Astrocyte (in vitro differentiated cells and primary cell): ENCODE measurements at regions not wholly inside any gene's neighbourhood (a gene's known extent, or its start where the extent isn't known, plus 50 kb on each side); places are given as distances from the start of the nearest gene placed in this dataset.
"Not testable (repeated sequence)": the region's sequence is repeated elsewhere in the genome, so short reads cannot be mapped to it uniquely, and the experiment has no call there.

Source experiments
- DNase-seq: peaks from one replicate; pipeline ENCODE4 v3.0.0-alpha.2; 2010; ENCODE audit warnings: low read depth
- FAIRE-seq: peaks from 2 replicates; lab custom pipeline; 2011; peaks lifted over from hg19 to GRCh38; lab: Jason Lieb, UNC
- H2AFZ ChIP-seq: 2 replicates; pipeline ENCODE4 v1.6.0; 2012; ENCODE audit warnings: low read depth, low read length, inconsistent platforms
- H3K27ac ChIP-seq: 2 replicates; pipeline ENCODE4 v1.5.1; 2011; ENCODE audit warnings: low read depth, low read length, inconsistent platforms
- H3K27me3 ChIP-seq: 2 replicates; pipeline ENCODE4 v1.6.0; 2011; ENCODE audit warnings: low read length, inconsistent platforms; ENCODE audit not compliant: insufficient read depth
- H3K36me3 ChIP-seq: 2 replicates; pipeline ENCODE4 v1.5.1; 2011; ENCODE audit warnings: low read length, inconsistent platforms; ENCODE audit not compliant: insufficient read depth
- H3K4me1 ChIP-seq: 2 replicates; pipeline ENCODE4 v1.5.1; 2011; ENCODE audit warnings: low read length, inconsistent platforms; ENCODE audit not compliant: insufficient read depth
- H3K4me2 ChIP-seq: 2 replicates; pipeline ENCODE4 v1.6.0; 2012; ENCODE audit warnings: low read length, inconsistent platforms
- H3K4me3 ChIP-seq: 2 replicates; pipeline ENCODE4 v1.5.1; 2011; ENCODE audit warnings: low read depth, mild to moderate bottlenecking, low read length, inconsistent platforms; ENCODE audit not compliant: insufficient read depth
- H3K79me2 ChIP-seq: 2 replicates; pipeline ENCODE4 v1.6.0; 2012; ENCODE audit warnings: mild to moderate bottlenecking, low read length, inconsistent platforms; ENCODE audit not compliant: insufficient read depth
- H3K9ac ChIP-seq: 2 replicates; pipeline ENCODE4 v1.6.0; 2012; ENCODE audit warnings: mild to moderate bottlenecking, low read length, inconsistent platforms
- H3K9me3 ChIP-seq: 2 replicates; pipeline ENCODE4 v1.5.1; 2012; ENCODE audit warnings: low read depth, mild to moderate bottlenecking, low read length, inconsistent platforms; ENCODE audit not compliant: insufficient read depth
- H4K20me1 ChIP-seq: 2 replicates; pipeline ENCODE4 v1.6.0; 2012; ENCODE audit warnings: low read length, inconsistent platforms; ENCODE audit not compliant: insufficient read depth
- H3K27ac Mint-ChIP-seq: one replicate; pipeline ENCODE4 v1.8.0; 2021; ENCODE audit warnings: mild to moderate bottlenecking, mixed read lengths; ENCODE audit not compliant: unreplicated experiment
- H3K27me3 Mint-ChIP-seq: one replicate; pipeline ENCODE4 v1.8.0; 2021; ENCODE audit warnings: low read depth, mixed read lengths; ENCODE audit not compliant: unreplicated experiment
- H3K36me3 Mint-ChIP-seq: one replicate; pipeline ENCODE4 v1.8.0; 2021; ENCODE audit warnings: low read depth, mixed read lengths; ENCODE audit not compliant: unreplicated experiment
- H3K4me1 Mint-ChIP-seq: one replicate; pipeline ENCODE4 v1.8.0; 2021; ENCODE audit warnings: low read depth, mixed read lengths; ENCODE audit not compliant: unreplicated experiment
- H3K4me3 Mint-ChIP-seq: one replicate; pipeline ENCODE4 v1.8.0; 2021; ENCODE audit warnings: mild to moderate bottlenecking, moderate library complexity, mixed read lengths; ENCODE audit not compliant: unreplicated experiment
- H3K9me3 Mint-ChIP-seq: one replicate; pipeline ENCODE4 v1.8.0; 2021; ENCODE audit warnings: mild to moderate bottlenecking, mixed read lengths; ENCODE audit not compliant: unreplicated experiment
- CTCF ChIP-seq: IDR thresholded peaks from 2 replicates; pipeline ENCODE4 v1.5.1; 2011; ENCODE audit warnings: low read depth, mild to moderate bottlenecking, inconsistent platforms, low read length, moderate library complexity; ENCODE audit not compliant: insufficient read depth
- EZH2 ChIP-seq: IDR thresholded peaks from 2 replicates; pipeline ENCODE4 v1.6.1; 2012; ENCODE audit warnings: mild to moderate bottlenecking, low read length, inconsistent platforms; ENCODE audit not compliant: insufficient read depth

- no peaks in the 10 kb centered on the region for H3K9me3 Mint-ChIP-seq
Observed at GRCh38 chr11:22536071-22536470, 89.6 kb downstream of the FANCF start.

DNA sequence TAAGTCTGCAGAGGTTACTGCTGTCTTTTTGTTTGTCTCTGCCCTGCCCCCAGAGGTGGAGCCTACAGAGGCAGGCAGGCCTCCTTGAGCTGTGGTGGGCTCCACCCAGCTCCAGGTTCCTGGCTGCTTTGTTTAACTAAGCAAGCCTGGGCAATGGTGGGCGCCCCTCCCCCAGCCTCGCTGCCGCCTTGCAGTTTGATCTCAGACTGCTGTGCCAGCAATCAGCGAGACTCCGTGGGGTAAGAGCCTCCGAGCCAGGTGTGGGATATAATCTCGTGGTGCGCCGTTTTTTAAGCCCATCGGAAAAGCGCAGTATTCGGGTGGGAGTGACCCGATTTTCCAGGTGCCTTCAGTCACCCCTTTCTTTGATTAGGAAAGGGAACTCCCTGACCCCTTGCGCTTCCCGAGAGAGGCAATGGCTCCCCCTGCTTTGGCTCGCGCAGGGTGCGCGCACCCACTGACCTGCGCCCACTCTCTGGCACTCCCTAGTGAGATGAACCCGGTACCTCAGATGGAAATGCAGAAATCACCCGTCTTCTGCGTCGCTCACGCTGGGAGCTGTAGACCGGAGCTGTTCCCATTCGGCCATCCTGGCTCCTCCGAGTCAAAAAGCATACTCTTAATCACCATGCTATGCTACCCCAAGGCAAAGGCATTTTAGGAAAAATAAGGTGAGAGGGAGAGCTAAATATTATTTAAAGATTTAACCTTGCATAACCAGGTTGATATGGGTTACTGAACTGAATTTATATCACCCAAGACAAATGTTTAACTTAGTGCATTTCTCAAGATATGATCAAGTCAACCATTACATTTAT is 96.8 kb downstream of the FANCF start:
- not testable (repeated sequence) for H3K79me2 ChIP-seq, H3K27ac ChIP-seq, H3K9me3 Mint-ChIP-seq, H3K4me1 ChIP-seq, H3K27me3 ChIP-seq, H3K9ac ChIP-seq, H3K27ac Mint-ChIP-seq, H3K27me3 Mint-ChIP-seq, H3K4me3 ChIP-seq, H2AFZ ChIP-seq, H3K4me2 ChIP-seq, H4K20me1 ChIP-seq, H3K36me3 ChIP-seq, H3K9me3 ChIP-seq, H3K36me3 Mint-ChIP-seq, H3K4me1 Mint-ChIP-seq, FAIRE-seq, DNase-seq
- peak overlapping the region; percentile 66 for H3K4me3 Mint-ChIP-seq

More at GRCh38 chr11:22536071-22536470, 89.6 kb downstream of the FANCF start:
- H3K9ac ChIP-seq, result no peak overlapping the region
- TF ChIP-seq CTCF (no peak), EZH2 (no peak)
- H3K27me3 ChIP-seq, result no peaks in the 10 kb centered on the region
- no peak overlapping the region for H2AFZ ChIP-seq
- no peak overlapping the region for H3K4me3 ChIP-seq
- no peak overlapping the region for H3K27ac ChIP-seq
- H3K9me3 ChIP-seq, result no peaks in the 10 kb centered on the region
- no peaks in the 10 kb centered on the region for H3K79me2 ChIP-seq
- FAIRE-seq, result no peak
- peak; percentile 68 for DNase-seq
- no peaks in the 10 kb centered on the region for H3K36me3 ChIP-seq
- H3K4me2 ChIP-seq, result no peak overlapping the region
- no peak overlapping the region for H3K27ac Mint-ChIP-seq
- no peaks in the 10 kb centered on the region for H3K27me3 Mint-ChIP-seq
- H4K20me1 ChIP-seq, result no peaks in the 10 kb centered on the region
- H3K4me1 Mint-ChIP-seq, result no peaks in the 10 kb centered on the region
- no peaks in the 10 kb centered on the region for H3K36me3 Mint-ChIP-seq
- H3K4me1 ChIP-seq, result no peaks in the 10 kb centered on the region
- no peak overlapping the region for H3K4me3 Mint-ChIP-seq

DNA sequence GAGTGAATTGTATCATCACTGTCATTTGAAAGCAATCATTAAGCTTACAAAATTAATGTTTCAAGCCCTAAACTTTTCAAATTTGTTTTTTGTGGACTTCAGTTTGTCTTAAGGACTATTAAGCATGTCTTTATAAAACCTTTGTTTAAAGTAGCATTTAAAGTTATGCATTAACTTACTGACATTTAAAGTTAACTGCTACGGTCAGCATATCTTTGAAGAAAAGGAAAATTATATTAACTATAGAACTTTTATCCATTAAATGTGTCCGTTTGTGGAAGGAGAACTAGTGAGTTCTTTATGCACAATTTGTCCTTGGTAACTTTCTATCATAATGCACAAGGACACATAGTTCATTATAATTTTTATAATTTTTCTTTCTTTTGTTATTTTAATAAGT is 103.4 kb downstream of the FANCF start:
- no peak overlapping the region for H3K4me3 Mint-ChIP-seq
- H3K79me2 ChIP-seq, result no peaks in the 10 kb centered on the region
- no peak overlapping the region for H3K27ac ChIP-seq
- no peaks in the 10 kb centered on the region for H3K4me1 ChIP-seq
- H2AFZ ChIP-seq, result no peak overlapping the region
- TF ChIP-seq EZH2 (no peak), CTCF (no peak)
- H3K9me3 Mint-ChIP-seq, result no peaks in the 10 kb centered on the region
- no peaks in the 10 kb centered on the region for H3K27me3 Mint-ChIP-seq
- H4K20me1 ChIP-seq, result no peaks in the 10 kb centered on the region
- no peaks in the 10 kb centered on the region for H3K27me3 ChIP-seq
- no peak overlapping the region for H3K4me3 ChIP-seq
- no peaks in the 10 kb centered on the region for H3K9me3 ChIP-seq
- no peaks in the 10 kb centered on the region for H3K36me3 Mint-ChIP-seq
- peaks cover 6% of the 10 kb centered on the region for H3K4me1 Mint-ChIP-seq
- no peak overlapping the region for H3K9ac ChIP-seq
- no peak overlapping the region for H3K27ac Mint-ChIP-seq
- DNase-seq (no peak), FAIRE-seq (no peak)
- no peaks in the 10 kb centered on the region for H3K36me3 ChIP-seq
- no peak overlapping the region for H3K4me2 ChIP-seq
